Liver (tissue), 8 donors: ENCODE measurements at regions not wholly inside any gene's neighbourhood (a gene's known extent, or its start where the extent isn't known, plus 50 kb on each side); places are given as distances from the start of the nearest gene placed in this dataset.
"Not testable (repeated sequence)": the region's sequence is repeated elsewhere in the genome, so short reads cannot be mapped to it uniquely, and the experiment has no call there.

Source experiments
- DNase-seq: peaks from one replicate; pipeline ENCODE4 v3.0.0-alpha.2; 2017; ENCODE audit warnings: low spot score
- H3K27ac ChIP-seq, 2 donors: one replicate each; pipeline ENCODE4 v1.7.0; 2013; ENCODE audit warnings: inconsistent platforms in 2 of 2, low read length in 2 of 2, control low read depth in 1 of 2, low read depth in 1 of 2, mild to moderate bottlenecking in 1 of 2
- H3K27me3 ChIP-seq, 4 donors: one replicate each; pipeline versions ENCODE4 v1.6.1 to v1.7.0; 2013; ENCODE audit warnings: low read length in 3 of 4, inconsistent platforms in 1 of 4, mild to moderate bottlenecking in 1 of 4, moderate library complexity in 1 of 4; ENCODE audit not compliant: control insufficient read depth in 4 of 4, insufficient read depth in 4 of 4
- H3K36me3 ChIP-seq, 4 donors: one replicate each; pipeline versions ENCODE4 v1.6.1 to v1.7.0; 2013; ENCODE audit warnings: low read length in 3 of 4, mild to moderate bottlenecking in 3 of 4, low read depth in 1 of 4, moderate library complexity in 1 of 4; ENCODE audit not compliant: control insufficient read depth in 4 of 4, insufficient read depth in 3 of 4
- H3K4me1 ChIP-seq, 4 donors: one replicate each; pipeline versions ENCODE4 v1.6.1 to v1.7.0; 2013; ENCODE audit warnings: low read length in 3 of 4, mild to moderate bottlenecking in 3 of 4, moderate library complexity in 1 of 4; ENCODE audit not compliant: control insufficient read depth in 4 of 4, insufficient read depth in 4 of 4
- H3K4me3 ChIP-seq, 3 donors: one replicate each; pipeline versions ENCODE4 v1.6.1 to v1.7.0; 2013; ENCODE audit warnings: low read length in 3 of 3, control low read depth in 1 of 3, low read depth in 1 of 3, mild to moderate bottlenecking in 1 of 3
- H3K9ac ChIP-seq, 2 donors: one replicate each; pipeline ENCODE4 v1.7.0; 2013; ENCODE audit warnings: low read length in 2 of 2, mild to moderate bottlenecking in 2 of 2, moderate library complexity in 2 of 2, control low read depth in 1 of 2, low read depth in 1 of 2
- H3K9me3 ChIP-seq, 4 donors: one replicate each; pipeline versions ENCODE4 v1.6.1 to v1.7.0; 2013; ENCODE audit warnings: low read length in 3 of 4; ENCODE audit not compliant: control insufficient read depth in 4 of 4
- CTCF ChIP-seq: fragments of 150-350 bp; IDR thresholded peaks from 2 replicates; pipeline ENCODE4 v1.5.1; 2017; ENCODE audit warnings: improper control_type of control experiment, low read depth, low read length; ENCODE audit not compliant: missing input control
- EGR1 ChIP-seq, 2 donors: IDR thresholded peaks; 2 replicates each; pipeline ENCODE4 v1.6.1; 2016 to 2018; ENCODE audit warnings: antibody characterized with exemption in 2 of 2, low read depth in 2 of 2
- FOXA1 ChIP-seq: IDR thresholded peaks from 2 replicates; pipeline ENCODE4 v1.6.1; 2016; ENCODE audit warnings: antibody characterized with exemption
- FOXA2 ChIP-seq: IDR thresholded peaks from 2 replicates; pipeline ENCODE4 v1.6.1; 2016; ENCODE audit warnings: antibody characterized with exemption
- HNF4A ChIP-seq, 2 donors: conservative IDR thresholded peaks; 2 replicates each; pipeline ENCODE4 v1.6.1; 2016; ENCODE audit warnings: antibody characterized with exemption in 2 of 2, mild to moderate bottlenecking in 2 of 2
- HNF4G ChIP-seq: IDR thresholded peaks from 2 replicates; pipeline ENCODE4 v1.6.1; 2016; ENCODE audit warnings: antibody characterized with exemption
- JUND ChIP-seq, 2 donors: IDR thresholded peaks; 2 replicates each; pipeline ENCODE4 v1.6.1; 2016; ENCODE audit warnings: antibody characterized with exemption in 2 of 2
- MAX ChIP-seq: IDR thresholded peaks from 2 replicates; pipeline ENCODE4 v1.6.1; 2016; ENCODE audit warnings: antibody characterized with exemption
- NR2F2 ChIP-seq: IDR thresholded peaks from 2 replicates; pipeline ENCODE4 v1.6.1; 2016; ENCODE audit warnings: antibody characterized with exemption
- RAD21 ChIP-seq, 2 donors: IDR thresholded peaks; 2 replicates each; pipeline ENCODE4 v1.6.1; 2016; ENCODE audit warnings: antibody characterized with exemption in 2 of 2, mild to moderate bottlenecking in 2 of 2
- REST ChIP-seq: IDR thresholded peaks from 2 replicates; pipeline ENCODE4 v1.6.1; 2016; ENCODE audit warnings: antibody characterized with exemption, mild to moderate bottlenecking
- RXRA ChIP-seq, 2 donors: IDR thresholded peaks; 2 replicates each; pipeline ENCODE4 v1.6.1; 2017 to 2018; ENCODE audit warnings: antibody characterized with exemption in 2 of 2, mild to moderate bottlenecking in 1 of 2
- SP1 ChIP-seq: IDR thresholded peaks from 2 replicates; pipeline ENCODE4 v1.6.1; 2018; ENCODE audit warnings: antibody characterized with exemption, mild to moderate bottlenecking
- TAF1 ChIP-seq: conservative IDR thresholded peaks from 2 replicates; pipeline ENCODE4 v1.6.1; 2016; ENCODE audit warnings: antibody characterized with exemption, mild to moderate bottlenecking
- YY1 ChIP-seq: IDR thresholded peaks from 2 replicates; pipeline ENCODE4 v1.6.1; 2016; ENCODE audit warnings: antibody characterized with exemption, mild to moderate bottlenecking
- ZBTB33 ChIP-seq: IDR thresholded peaks from 2 replicates; pipeline ENCODE4 v1.6.1; 2016; ENCODE audit warnings: antibody characterized with exemption
- WGBS: extraction: QIAGEN DNeasy Blood & Tissue Kit; methylation state at CpG from one replicate; pipeline ENCODE4 v1.1.7; 2013; 5-methylcytosine and 5-hydroxymethylcytosine counted together
- donor health status: healthy.
- donor health status: healthy.
- donor health status: healthy.
- donor health status: healthy.
- donor health status: healthy.

GRCh38 chr2:154952346-154952980 is 254.0 kb downstream of the KCNJ3 start:
- Histone ChIP-seq H3K4me3 (no peak overlapping the region), H3K27ac (no peak overlapping the region), H3K27me3 (no peaks in the 10 kb centered on the region), H3K36me3 (no peaks in the 10 kb centered on the region), H3K9ac (no peak overlapping the region), H3K4me1 (no peaks in the 10 kb centered on the region), H3K9me3 (no peaks in the 10 kb centered on the region)
- no peak for TF ChIP-seq REST
- TF ChIP-seq YY1, result no peak
- TF ChIP-seq TAF1, result no peak
- TF ChIP-seq EGR1 (IDR thresholded peaks at IDR 0.05; ENCODE audit: low read depth in 2 of 2), result no peak
- no peak for TF ChIP-seq FOXA1
- no peak for TF ChIP-seq RAD21 (IDR thresholded peaks at IDR 0.05)
- TF ChIP-seq MAX, result no peak
- TF ChIP-seq HNF4A (conservative IDR thresholded peaks at IDR 0.05), result no peak
- no peak for TF ChIP-seq HNF4G
- no peak for TF ChIP-seq JUND (IDR thresholded peaks at IDR 0.05)
- 67% methylated on average over 4 of the region's 4 CpGs for WGBS
- DNase-seq, result no peak

- 91% methylated on average over 16 of the region's 16 CpGs for WGBS
- H3K9ac ChIP-seq, DNase-seq, H3K27ac ChIP-seq, H3K27me3 ChIP-seq, H3K4me1 ChIP-seq, H3K36me3 ChIP-seq, H3K9me3 ChIP-seq, H3K4me3 ChIP-seq: not testable (repeated sequence)
These were observed 248.9 kb downstream of the KCNJ3 start for GRCh38 chr2:154947416-154947815.

- Histone ChIP-seq H3K9ac (no peak overlapping the region), H3K9me3 (no peaks in the 10 kb centered on the region), H3K4me3 (no peak overlapping the region), H3K4me1 (no peaks in the 10 kb centered on the region), H3K27me3 (no peaks in the 10 kb centered on the region), H3K36me3 (no peaks in the 10 kb centered on the region), H3K27ac (no peak overlapping the region)
- WGBS, result 86% methylated on average over 1 of the region's 1 CpG
- no peak for DNase-seq
- TF ChIP-seq RAD21 (IDR thresholded peaks at IDR 0.05) (no peak), JUND (IDR thresholded peaks at IDR 0.05) (no peak), NR2F2 (no peak), YY1 (no peak), FOXA1 (no peak), REST (no peak), MAX (no peak), FOXA2 (no peak), RXRA (IDR thresholded peaks at IDR 0.05) (no peak), HNF4G (no peak), EGR1 (IDR thresholded peaks at IDR 0.05; ENCODE audit: low read depth in 2 of 2) (no peak), CTCF (no peak), ZBTB33 (no peak), TAF1 (no peak), SP1 (no peak), HNF4A (conservative IDR thresholded peaks at IDR 0.05) (no peak)
These were observed 247.5 kb downstream of the KCNJ3 start for GRCh38 chr2:154945984-154946383.
